Lower lobe of right lung (tissue), 2 donors: ENCODE measurements at regions not wholly inside any gene's neighbourhood (a gene's known extent, or its start where the extent isn't known, plus 50 kb on each side); places are given as distances from the start of the nearest gene placed in this dataset.
A peak's percentile ranks its signal among the peaks of the same experiment; 100 is the strongest.

Experiments
- ATAC-seq, 2 donors: fragments of 200-7000 bp; cut with Tn5 transposase; one replicate each; pipeline ENCODE4 v1.9.1; 2020 to 2022; ENCODE audit warnings: mild to moderate bottlenecking in 2 of 2, moderate library complexity in 2 of 2
- DNase-seq: peaks from one replicate; pipeline ENCODE4 v3.0.0-alpha.2; 2020
- H3K27ac ChIP-seq: fragments of 200-600 bp; one replicate; pipeline ENCODE4 v1.8.0; 2022
- H3K27me3 ChIP-seq: fragments of 200-600 bp; one replicate; pipeline ENCODE4 v1.8.0; 2022; ENCODE audit warnings: low read depth
- H3K36me3 ChIP-seq: fragments of 200-600 bp; one replicate; pipeline ENCODE4 v1.8.0; 2022; ENCODE audit warnings: mild to moderate bottlenecking
- H3K4me1 ChIP-seq: fragments of 200-600 bp; one replicate; pipeline ENCODE4 v1.8.0; 2022
- H3K4me3 ChIP-seq: fragments of 200-600 bp; one replicate; pipeline ENCODE4 v1.8.0; 2022; ENCODE audit warnings: mild to moderate bottlenecking
- H3K9me3 ChIP-seq: fragments of 200-600 bp; one replicate; pipeline ENCODE4 v1.8.0; 2022
- CTCF ChIP-seq: fragments of 200-600 bp; IDR thresholded peaks from one replicate; pipeline ENCODE4 v1.8.0; 2022; ENCODE audit warnings: antibody characterized with exemption, mild to moderate bottlenecking
- intact Hi-C: fragments of 100-400 bp; cut with DNase I; formaldehyde crosslinking; loops from one replicate; pipeline ENCODE4 v1.11.0; 2022
- donor health status: DM: no; HTN: yes; CAD: no; lungs with severe emphysema.

DNA sequence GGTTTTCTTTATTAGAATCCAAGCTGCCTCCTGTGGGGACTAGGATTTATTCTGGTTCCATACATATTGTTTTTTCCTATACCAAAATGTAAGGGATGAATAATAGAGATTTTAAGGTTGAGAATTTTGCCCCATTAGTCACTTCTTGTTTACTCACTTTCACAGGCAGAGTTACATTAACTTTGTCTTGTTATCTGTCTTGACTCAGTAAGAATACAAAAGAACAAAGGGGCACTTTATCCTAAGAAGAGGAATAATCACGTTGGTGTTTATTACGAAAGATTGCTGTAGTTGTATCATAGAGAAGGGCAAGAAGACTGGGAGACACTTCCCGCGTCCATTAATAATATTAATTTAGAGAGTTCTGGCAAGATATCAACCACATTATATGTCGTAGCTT, 599.7 kb upstream of the FTMT start:
- H3K9me3 ChIP-seq: no peaks in the 10 kb centered on the region
- DNase-seq: no peak
- no peak overlapping the region for H3K27ac ChIP-seq
- no peaks in the 10 kb centered on the region for H3K27me3 ChIP-seq
- intact Hi-C loops: no loop called here
- no peak for TF ChIP-seq CTCF
- no peak overlapping the region for H3K4me3 ChIP-seq
- H3K36me3 ChIP-seq: no peaks in the 10 kb centered on the region
- ATAC-seq: no peak
- no peaks in the 10 kb centered on the region for H3K4me1 ChIP-seq

- no peak overlapping the region for H3K27ac ChIP-seq
- intact Hi-C loops: no loop called here
- no peaks in the 10 kb centered on the region for H3K4me1 ChIP-seq
- H3K36me3 ChIP-seq: no peaks in the 10 kb centered on the region
- no peak overlapping the region for H3K4me3 ChIP-seq
- H3K27me3 ChIP-seq: no peaks in the 10 kb centered on the region
- ATAC-seq: no peak
- no peak for TF ChIP-seq CTCF
- H3K9me3 ChIP-seq: no peaks in the 10 kb centered on the region
- DNase-seq: no peak
These were observed 594.1 kb upstream of the FTMT start for GRCh38 chr5:121257621-121258020.

DNA sequence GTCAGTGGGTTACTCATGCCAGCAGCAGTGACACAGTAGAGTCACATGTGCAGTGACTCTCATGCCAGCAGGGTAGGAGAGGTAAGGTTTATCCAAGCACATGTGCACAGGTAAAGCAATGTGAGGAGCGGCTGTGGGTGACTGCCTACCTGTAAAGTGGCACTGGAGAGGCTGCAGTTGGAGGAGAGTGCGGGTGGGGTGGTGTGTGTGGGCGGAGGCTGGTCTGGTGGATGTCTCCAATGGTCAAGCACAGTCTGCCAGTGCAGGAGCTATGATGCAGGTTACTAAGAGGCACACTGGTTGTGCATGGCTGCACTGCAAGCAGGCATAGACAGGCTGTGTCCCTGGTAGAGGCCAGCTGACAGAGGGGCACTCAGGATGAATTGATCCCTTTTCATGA, 588.2 kb upstream of the FTMT start:
- Histone ChIP-seq H3K27me3 (no peaks in the 10 kb centered on the region), H3K9me3 (no peaks in the 10 kb centered on the region), H3K4me1 (no peaks in the 10 kb centered on the region), H3K36me3 (no peaks in the 10 kb centered on the region), H3K27ac (no peak overlapping the region), H3K4me3 (no peak overlapping the region)
- ATAC-seq (peak in 1 of 2 donors; percentile 39), DNase-seq (no peak)
- no peak for TF ChIP-seq CTCF
- intact Hi-C loops: no loop called here

DNA sequence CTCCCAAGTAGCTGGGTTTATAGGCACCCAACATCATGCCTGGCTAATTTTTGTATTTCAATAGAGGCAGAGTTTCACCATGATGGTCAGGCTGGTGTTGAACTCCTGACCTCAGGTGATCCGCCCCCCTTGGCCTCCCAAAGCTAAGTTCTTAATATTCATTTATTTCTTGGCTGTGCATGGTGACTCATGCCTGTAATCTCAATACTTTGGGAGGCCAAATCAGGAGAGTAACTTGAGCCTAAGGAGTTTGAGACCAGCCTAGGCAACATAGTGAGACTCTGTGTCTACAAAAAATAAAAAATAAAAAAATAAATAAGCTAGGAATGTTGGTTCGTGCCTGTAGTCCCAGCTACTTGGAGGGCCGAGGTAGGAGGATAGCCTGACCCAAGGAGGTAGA, 587.1 kb upstream of the FTMT start:
- H3K36me3 ChIP-seq: no peaks in the 10 kb centered on the region
- no peak for DNase-seq
- no peak overlapping the region for H3K4me3 ChIP-seq
- TF ChIP-seq CTCF: no peak
- no peak overlapping the region for H3K27ac ChIP-seq
- H3K9me3 ChIP-seq: no peaks in the 10 kb centered on the region
- no peak for ATAC-seq
- H3K4me1 ChIP-seq: no peaks in the 10 kb centered on the region
- intact Hi-C loops: no loop called here
- H3K27me3 ChIP-seq: no peaks in the 10 kb centered on the region

DNA sequence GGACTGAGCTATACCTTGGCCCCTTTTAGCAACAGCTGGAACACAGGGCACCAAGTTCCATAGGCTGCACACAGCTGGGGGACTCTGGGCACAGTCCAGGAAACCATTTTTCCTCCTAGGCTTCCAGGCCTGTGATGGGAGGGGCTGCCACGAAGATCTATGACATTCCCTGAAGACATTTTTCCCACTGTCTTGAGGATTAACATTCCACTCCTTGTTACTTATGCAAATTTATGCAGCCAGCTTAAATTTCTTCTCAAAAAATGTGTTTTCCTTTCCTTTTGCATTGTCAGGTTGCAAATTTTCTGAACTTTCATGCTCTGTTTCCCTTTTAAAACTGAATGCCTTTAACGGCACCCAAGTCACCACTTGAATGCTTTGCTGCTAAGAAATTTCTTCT, 580.1 kb upstream of the FTMT start:
- no peaks in the 10 kb centered on the region for H3K36me3 ChIP-seq
- intact Hi-C loops: no loop called here
- H3K9me3 ChIP-seq: no peaks in the 10 kb centered on the region
- DNase-seq (no peak), ATAC-seq (no peak)
- no peaks in the 10 kb centered on the region for H3K4me1 ChIP-seq
- H3K4me3 ChIP-seq: no peak overlapping the region
- no peaks in the 10 kb centered on the region for H3K27me3 ChIP-seq
- H3K27ac ChIP-seq: no peak overlapping the region
- no peak for TF ChIP-seq CTCF

GRCh38 chr5:121273833-121274433, 577.7 kb upstream of the FTMT start:
- ATAC-seq (no peak), DNase-seq (no peak)
- Histone ChIP-seq H3K4me1 (no peaks in the 10 kb centered on the region), H3K4me3 (no peak overlapping the region), H3K9me3 (no peaks in the 10 kb centered on the region), H3K27me3 (no peaks in the 10 kb centered on the region), H3K27ac (no peak overlapping the region), H3K36me3 (no peaks in the 10 kb centered on the region)
- TF ChIP-seq CTCF: no peak
- intact Hi-C loops: no loop called here
